ENCODE measurements at regions not wholly inside any gene's neighbourhood (a gene's known extent, or its start where the extent isn't known, plus 50 kb on each side); places are given as distances from the start of the nearest gene placed in this dataset.

- DNase-seq (ENCODE audit: insufficient read length) (no peak), FAIRE-seq (no peak)
- TF ChIP-seq POLR2AphosphoS5 (IDR thresholded peaks at IDR 0.05; ENCODE audit: low read depth, low read length): no peak
- TF ChIP-seq POLR2A (IDR thresholded peaks at IDR 0.05; ENCODE audit: low read depth, low read length): no peak
- no peak for TF ChIP-seq TAF1 (IDR thresholded peaks at IDR 0.05; ENCODE audit: borderline replicate concordance, low read depth, low read length)
Observed at GRCh38 chr16:5838071-5838470, 740.5 kb upstream of the EEF2KMT start.

DNA sequence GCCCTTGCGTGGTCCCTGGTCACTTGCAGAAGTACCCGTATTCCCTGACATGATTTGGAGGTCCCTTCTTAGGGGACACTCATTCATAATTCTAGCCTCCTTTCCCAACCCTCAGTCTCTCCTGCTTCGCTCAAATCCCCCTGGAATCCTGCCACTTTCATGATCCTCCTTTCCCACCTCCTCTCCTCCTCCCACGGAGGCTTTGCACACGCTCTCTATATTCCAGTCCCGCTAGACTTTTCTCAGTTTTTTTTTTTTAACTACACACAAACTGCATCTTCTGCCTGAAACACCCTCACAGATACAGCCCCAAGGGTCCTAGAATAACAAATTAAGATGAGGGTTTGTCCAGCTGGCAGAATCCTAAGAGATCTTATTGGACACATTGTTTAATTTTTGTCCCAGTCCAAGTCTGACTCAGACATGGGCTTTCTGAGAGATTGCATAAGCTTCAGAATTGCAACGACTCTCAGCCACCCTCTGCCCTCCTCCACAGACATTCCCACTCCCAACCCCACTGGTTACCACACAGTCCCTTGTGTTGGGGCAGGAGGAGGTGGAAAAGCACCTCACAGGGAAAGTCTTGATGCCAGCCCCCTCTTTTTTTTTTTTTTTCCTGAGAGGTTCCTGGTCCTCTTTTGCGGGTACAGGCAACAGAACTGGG is 739.5 kb upstream of the EEF2KMT start:
- DNase-seq (ENCODE audit: insufficient read length) (no peak), FAIRE-seq (no peak)
- TF ChIP-seq POLR2AphosphoS5 (IDR thresholded peaks at IDR 0.05; ENCODE audit: low read depth, low read length): no peak
- no peak for TF ChIP-seq TAF1 (IDR thresholded peaks at IDR 0.05; ENCODE audit: borderline replicate concordance, low read depth, low read length)
- no peak for TF ChIP-seq POLR2A (IDR thresholded peaks at IDR 0.05; ENCODE audit: low read depth, low read length)

DNA sequence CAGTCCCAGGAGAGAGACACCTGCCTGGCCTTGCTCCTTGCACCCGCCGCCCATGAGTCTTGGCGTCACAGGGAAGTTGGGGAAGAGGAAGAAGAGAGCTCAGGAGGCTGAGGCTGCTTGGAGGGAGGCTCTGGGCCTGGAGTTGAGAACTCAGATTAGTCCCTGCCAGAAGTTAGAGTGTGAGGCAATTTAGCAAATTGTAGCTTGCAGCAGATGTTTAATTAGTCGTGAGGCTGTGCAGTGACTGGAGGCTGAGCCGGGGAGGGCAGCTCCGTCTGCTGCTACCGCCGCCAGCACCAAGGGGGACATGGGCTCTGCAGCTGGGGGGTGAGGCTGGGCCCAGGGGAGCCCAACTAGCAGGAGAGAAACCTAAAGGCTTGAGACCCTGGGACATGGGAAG is 738.3 kb upstream of the EEF2KMT start:
- DNase-seq (ENCODE audit: insufficient read length) (no peak), FAIRE-seq (no peak)
- TF ChIP-seq POLR2AphosphoS5 (IDR thresholded peaks at IDR 0.05; ENCODE audit: low read depth, low read length) (no peak), POLR2A (IDR thresholded peaks at IDR 0.05; ENCODE audit: low read depth, low read length) (no peak), TAF1 (IDR thresholded peaks at IDR 0.05; ENCODE audit: borderline replicate concordance, low read depth, low read length) (no peak)

DNA sequence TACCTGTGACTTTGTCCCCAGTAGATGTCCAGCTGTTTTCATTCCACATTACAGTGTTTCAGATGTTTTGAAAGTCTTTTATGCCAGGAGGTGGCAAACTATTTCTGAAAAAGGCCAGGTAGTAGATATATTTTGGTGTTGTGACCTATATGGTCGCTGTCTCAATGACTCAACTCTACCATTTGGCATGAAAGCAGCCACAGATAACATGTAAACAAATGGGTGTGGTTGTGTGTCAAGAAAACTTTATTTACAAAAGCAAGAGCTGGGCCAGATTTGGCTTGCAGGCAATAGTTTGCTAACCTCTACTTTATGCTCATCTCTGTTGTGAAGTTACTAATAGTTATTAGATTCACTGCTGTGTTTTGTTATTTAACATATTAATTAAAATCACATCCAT is 728.7 kb upstream of the EEF2KMT start:
- no peak for TF ChIP-seq POLR2A (IDR thresholded peaks at IDR 0.05; ENCODE audit: low read depth, low read length)
- TF ChIP-seq TAF1 (IDR thresholded peaks at IDR 0.05; ENCODE audit: borderline replicate concordance, low read depth, low read length): no peak
- no peak for TF ChIP-seq POLR2AphosphoS5 (IDR thresholded peaks at IDR 0.05; ENCODE audit: low read depth, low read length)
- FAIRE-seq: no peak

GRCh38 chr16:5820472-5820871 is 722.9 kb upstream of the EEF2KMT start:
- DNase-seq (ENCODE audit: insufficient read length) (no peak), FAIRE-seq (no peak)
- TF ChIP-seq POLR2A (IDR thresholded peaks at IDR 0.05; ENCODE audit: low read depth, low read length) (no peak), TAF1 (IDR thresholded peaks at IDR 0.05; ENCODE audit: borderline replicate concordance, low read depth, low read length) (no peak), POLR2AphosphoS5 (IDR thresholded peaks at IDR 0.05; ENCODE audit: low read depth, low read length) (no peak)

More for the DNA sequence above, 728.7 kb upstream of the EEF2KMT start:
- no peak for DNase-seq (ENCODE audit: insufficient read length)

GRCh38 chr16:5815570-5816237 is 718.1 kb upstream of the EEF2KMT start:
- TF ChIP-seq POLR2A (IDR thresholded peaks at IDR 0.05; ENCODE audit: low read depth, low read length): no peak
- TF ChIP-seq POLR2AphosphoS5 (IDR thresholded peaks at IDR 0.05; ENCODE audit: low read depth, low read length): no peak
- no peak for TF ChIP-seq TAF1 (IDR thresholded peaks at IDR 0.05; ENCODE audit: borderline replicate concordance, low read depth, low read length)
- DNase-seq (ENCODE audit: insufficient read length) (no peak), FAIRE-seq (no peak)

DNA sequence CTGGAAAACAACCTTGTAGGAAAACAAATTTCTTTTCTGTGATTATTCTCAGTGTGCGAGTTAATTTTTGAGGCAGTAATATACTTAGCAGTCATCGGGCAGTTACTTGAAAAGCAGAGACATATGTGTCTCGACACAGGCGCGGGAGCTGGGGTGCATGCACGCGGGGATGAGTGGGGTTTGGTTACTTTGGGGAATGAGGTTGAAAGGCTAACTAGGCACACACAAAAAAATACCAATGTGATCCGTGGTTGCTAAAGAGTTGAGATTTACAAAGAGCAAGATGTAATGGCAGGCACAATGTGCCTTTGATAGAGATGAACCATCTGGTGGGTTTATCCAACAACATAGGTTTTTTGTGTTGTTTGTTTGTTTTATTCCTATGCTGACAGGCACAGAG is 703.8 kb upstream of the EEF2KMT start:
- no peak for TF ChIP-seq POLR2A (IDR thresholded peaks at IDR 0.05; ENCODE audit: low read depth, low read length)
- no peak for TF ChIP-seq POLR2AphosphoS5 (IDR thresholded peaks at IDR 0.05; ENCODE audit: low read depth, low read length)
- TF ChIP-seq TAF1 (IDR thresholded peaks at IDR 0.05; ENCODE audit: borderline replicate concordance, low read depth, low read length): no peak
- DNase-seq (ENCODE audit: insufficient read length): no peak
- FAIRE-seq: no peak

- FAIRE-seq (no peak), DNase-seq (ENCODE audit: insufficient read length) (no peak)
Observed at GRCh38 chr16:5793556-5793955, 696.0 kb upstream of the EEF2KMT start.

GRCh38 chr16:5791011-5791657 is 693.5 kb upstream of the EEF2KMT start:
- DNase-seq (ENCODE audit: insufficient read length) (no peak), FAIRE-seq (no peak)
- TF ChIP-seq POLR2A (IDR thresholded peaks at IDR 0.05; ENCODE audit: low read depth, low read length): no peak
- no peak for TF ChIP-seq POLR2AphosphoS5 (IDR thresholded peaks at IDR 0.05; ENCODE audit: low read depth, low read length)
- TF ChIP-seq TAF1 (IDR thresholded peaks at IDR 0.05; ENCODE audit: borderline replicate concordance, low read depth, low read length): no peak

More at GRCh38 chr16:5793556-5793955, 696.0 kb upstream of the EEF2KMT start:
- TF ChIP-seq POLR2AphosphoS5 (IDR thresholded peaks at IDR 0.05; ENCODE audit: low read depth, low read length) (no peak), TAF1 (IDR thresholded peaks at IDR 0.05; ENCODE audit: borderline replicate concordance, low read depth, low read length) (no peak), POLR2A (IDR thresholded peaks at IDR 0.05; ENCODE audit: low read depth, low read length) (no peak)

- FAIRE-seq (no peak), DNase-seq (ENCODE audit: insufficient read length) (no peak)
- no peak for TF ChIP-seq POLR2AphosphoS5 (IDR thresholded peaks at IDR 0.05; ENCODE audit: low read depth, low read length)
- no peak for TF ChIP-seq TAF1 (IDR thresholded peaks at IDR 0.05; ENCODE audit: borderline replicate concordance, low read depth, low read length)
- no peak for TF ChIP-seq POLR2A (IDR thresholded peaks at IDR 0.05; ENCODE audit: low read depth, low read length)
Observed at GRCh38 chr16:5790512-5790911, 692.9 kb upstream of the EEF2KMT start.

GRCh38 chr16:5789033-5789432 is 691.4 kb upstream of the EEF2KMT start:
- no peak for FAIRE-seq
- DNase-seq (ENCODE audit: insufficient read length): no peak
- TF ChIP-seq POLR2A (IDR thresholded peaks at IDR 0.05; ENCODE audit: low read depth, low read length): no peak
- no peak for TF ChIP-seq TAF1 (IDR thresholded peaks at IDR 0.05; ENCODE audit: borderline replicate concordance, low read depth, low read length)
- TF ChIP-seq POLR2AphosphoS5 (IDR thresholded peaks at IDR 0.05; ENCODE audit: low read depth, low read length): no peak

Data from GM12892 (cell line).